ENCODE measurements at regions not wholly inside any gene's neighbourhood (a gene's known extent, or its start where the extent isn't known, plus 50 kb on each side); places are given as distances from the start of the nearest gene placed in this dataset.

GRCh38 chr4:123479944-123480343, 83.3 kb downstream of the SPRY1 start:
- TF ChIP-seq CTCF (IDR thresholded peaks at IDR 0.05) (no peak), POLR2A (IDR thresholded peaks at IDR 0.05) (no peak), EP300 (IDR thresholded peaks at IDR 0.05) (peak in 2 of 4 donors; percentile 31 to 95), POLR2AphosphoS5 (IDR thresholded peaks at IDR 0.05) (peak; percentile 42 to 48)

Data from upper lobe of left lung (tissue), 4 donors.